ENCODE measurements at regions not wholly inside any gene's neighbourhood (a gene's known extent, or its start where the extent isn't known, plus 50 kb on each side); places are given as distances from the start of the nearest gene placed in this dataset.
A peak's percentile ranks its signal among the peaks of the same experiment; 100 is the strongest.

GRCh38 chr6:92504509-92504908 lies 914.9 kb downstream of the EPHA7 start:
- Histone ChIP-seq H4K20me1 (no peaks in the 10 kb centered on the region), H3K27ac (no peak overlapping the region), H3K9me3 (replicated peaks in 1 of 11) (peaks cover 9 to 26% (median 20%) of the 10 kb centered on the region in 11 experiments), H3K9ac (no peak overlapping the region), H3K27me3 (no peaks in the 10 kb centered on the region), H3K36me3 (no peaks in the 10 kb centered on the region; a peak in 1 of 22 replicates), H3K4me2 (no peak overlapping the region), H3K4me3 (no peak overlapping the region), H3K4me1 (peaks cover 0 to 4% (median 0%) of the 10 kb centered on the region in 10 experiments; a peak in 3 of 20 replicates)
- no peak for TF ChIP-seq Cebpa-rat (IDR thresholded peaks at IDR 0.05)

GRCh38 chr6:92497281-92497680 lies 922.1 kb downstream of the EPHA7 start:
- Histone ChIP-seq H3K9ac (no peak overlapping the region), H3K27ac (no peak overlapping the region), H3K4me1 (no peaks in the 10 kb centered on the region), H4K20me1 (no peaks in the 10 kb centered on the region), H3K4me2 (no peak overlapping the region), H3K36me3 (no peaks in the 10 kb centered on the region), H3K27me3 (no peaks in the 10 kb centered on the region), H3K9me3 (replicated peaks in 1 of 11) (no peaks in the 10 kb centered on the region), H3K4me3 (no peak overlapping the region)
- no peak for TF ChIP-seq Cebpa-rat (IDR thresholded peaks at IDR 0.05)

- Histone ChIP-seq H3K36me3 (no peaks in the 10 kb centered on the region), H3K4me3 (no peak overlapping the region), H3K9ac (no peak overlapping the region), H3K9me3 (replicated peaks in 1 of 11) (no peaks in the 10 kb centered on the region), H3K27ac (no peak overlapping the region), H3K4me2 (no peak overlapping the region), H3K27me3 (no peaks in the 10 kb centered on the region), H3K4me1 (no peaks in the 10 kb centered on the region), H4K20me1 (no peaks in the 10 kb centered on the region)
- no peak for TF ChIP-seq Cebpa-rat (IDR thresholded peaks at IDR 0.05)
Measured at GRCh38 chr6:92496527-92496926, 922.8 kb downstream of the EPHA7 start.

- no peak for TF ChIP-seq Cebpa-rat (IDR thresholded peaks at IDR 0.05)
- no peaks in the 10 kb centered on the region for H4K20me1 ChIP-seq
- H3K9me3 ChIP-seq (replicated peaks in 1 of 11): no peaks in the 10 kb centered on the region
- no peak overlapping the region for H3K27ac ChIP-seq
- no peak overlapping the region for H3K4me2 ChIP-seq
- H3K27me3 ChIP-seq: no peaks in the 10 kb centered on the region
- H3K9ac ChIP-seq: no peak overlapping the region
- no peaks in the 10 kb centered on the region for H3K4me1 ChIP-seq
- H3K36me3 ChIP-seq: no peaks in the 10 kb centered on the region
- H3K4me3 ChIP-seq: no peak overlapping the region
Measured at GRCh38 chr6:92495242-92495641, 924.1 kb downstream of the EPHA7 start.

- no peak overlapping the region for H3K9ac ChIP-seq
- H3K4me3 ChIP-seq: no peak overlapping the region
- no peak for TF ChIP-seq Cebpa-rat (IDR thresholded peaks at IDR 0.05)
- peaks cover 0 to 18% (median 7%) of the 10 kb centered on the region in 11 experiments; a peak in 12 of 22 replicates for H3K9me3 ChIP-seq (replicated peaks in 1 of 11)
- H3K27ac ChIP-seq: no peak overlapping the region
- H3K27me3 ChIP-seq: no peaks in the 10 kb centered on the region
- no peaks in the 10 kb centered on the region for H3K36me3 ChIP-seq
- H3K4me1 ChIP-seq: no peaks in the 10 kb centered on the region
- H3K4me2 ChIP-seq: no peak overlapping the region
- H4K20me1 ChIP-seq: no peaks in the 10 kb centered on the region
Measured at GRCh38 chr6:92485487-92485886, 933.9 kb downstream of the EPHA7 start.

- Histone ChIP-seq H3K4me2 (0 out of 22 replicates have a peak overlapping the region, but pooled peaks of 1 of the 11 experiments have one; percentile 24), H3K4me3 (no peak overlapping the region), H3K9ac (no peak overlapping the region), H3K9me3 (replicated peaks in 1 of 11) (peaks cover 0 to 7% (median 0%) of the 10 kb centered on the region in 11 experiments; a peak in 1 of 22 replicates), H3K4me1 (peaks cover 0 to 5% (median 0%) of the 10 kb centered on the region in 10 experiments; a peak in 2 of 20 replicates), H4K20me1 (no peaks in the 10 kb centered on the region), H3K27ac (no peak overlapping the region), H3K27me3 (no peaks in the 10 kb centered on the region), H3K36me3 (no peaks in the 10 kb centered on the region)
- TF ChIP-seq Cebpa-rat (IDR thresholded peaks at IDR 0.05): no peak
Measured at GRCh38 chr6:92479831-92480230, 939.5 kb downstream of the EPHA7 start.

GRCh38 chr6:92473056-92473455 lies 946.3 kb downstream of the EPHA7 start:
- Histone ChIP-seq H3K36me3 (no peaks in the 10 kb centered on the region), H4K20me1 (no peaks in the 10 kb centered on the region), H3K4me1 (no peaks in the 10 kb centered on the region), H3K4me2 (no peak overlapping the region), H3K27me3 (no peaks in the 10 kb centered on the region), H3K9ac (no peak overlapping the region), H3K27ac (no peak overlapping the region), H3K9me3 (replicated peaks in 1 of 11) (peaks cover 0 to 7% (median 0%) of the 10 kb centered on the region in 11 experiments; a peak in 1 of 22 replicates), H3K4me3 (no peak overlapping the region)
- TF ChIP-seq Cebpa-rat (IDR thresholded peaks at IDR 0.05): no peak

- Histone ChIP-seq H3K9ac (no peak overlapping the region), H4K20me1 (no peaks in the 10 kb centered on the region), H3K4me3 (no peak overlapping the region), H3K27me3 (no peaks in the 10 kb centered on the region), H3K4me1 (no peaks in the 10 kb centered on the region), H3K4me2 (no peak overlapping the region), H3K36me3 (no peaks in the 10 kb centered on the region), H3K27ac (no peak overlapping the region), H3K9me3 (replicated peaks in 1 of 11) (peaks cover 0 to 5% (median 0%) of the 10 kb centered on the region in 11 experiments; a peak in 1 of 22 replicates)
- no peak for TF ChIP-seq Cebpa-rat (IDR thresholded peaks at IDR 0.05)
Measured at GRCh38 chr6:92469186-92469828, 950.1 kb downstream of the EPHA7 start.

GRCh38 chr6:92468066-92468465 lies 951.3 kb downstream of the EPHA7 start:
- H3K9ac ChIP-seq: no peak overlapping the region
- H4K20me1 ChIP-seq: no peaks in the 10 kb centered on the region
- peaks cover 0 to 5% (median 0%) of the 10 kb centered on the region in 11 experiments; a peak in 1 of 22 replicates for H3K9me3 ChIP-seq (replicated peaks in 1 of 11)
- no peak overlapping the region for H3K27ac ChIP-seq
- no peaks in the 10 kb centered on the region for H3K4me1 ChIP-seq
- no peaks in the 10 kb centered on the region for H3K36me3 ChIP-seq
- no peak overlapping the region for H3K4me3 ChIP-seq
- no peak overlapping the region for H3K4me2 ChIP-seq
- TF ChIP-seq Cebpa-rat (IDR thresholded peaks at IDR 0.05): no peak
- H3K27me3 ChIP-seq: no peaks in the 10 kb centered on the region

- no peak for TF ChIP-seq Cebpa-rat (IDR thresholded peaks at IDR 0.05)
- H4K20me1 ChIP-seq: no peaks in the 10 kb centered on the region
Measured at GRCh38 chr6:92460133-92460532, 959.2 kb downstream of the EPHA7 start.

More at GRCh38 chr6:92460133-92460532, 959.2 kb downstream of the EPHA7 start:
- Histone ChIP-seq H3K27me3 (no peaks in the 10 kb centered on the region), H3K9ac (no peak overlapping the region), H3K9me3 (replicated peaks in 1 of 11) (no peaks in the 10 kb centered on the region), H3K27ac (no peak overlapping the region), H3K4me3 (no peak overlapping the region), H3K36me3 (no peaks in the 10 kb centered on the region), H3K4me2 (no peak overlapping the region), H3K4me1 (peaks cover 0 to 4% (median 0%) of the 10 kb centered on the region in 10 experiments; a peak in 1 of 20 replicates)

All from BLaER1 treated with 17β-estradiol and CSF1 and Interleukin-3, amounts not matched to agents 10 nM and 100 nM (cell line).